Gastroesophageal sphincter (tissue), 3 donors: ENCODE measurements at regions not wholly inside any gene's neighbourhood (a gene's known extent, or its start where the extent isn't known, plus 50 kb on each side); places are given as distances from the start of the nearest gene placed in this dataset.

Experiments
- CTCF ChIP-seq, 4 experiments: fragments of 200-600 bp in 2 of 4; fragments of 450-650 bp in 2 of 4; sonication (generic) in 1 of 4; IDR thresholded peaks; one replicate each; pipeline ENCODE4 v1.5.1; 2017 to 2019; ENCODE audit warnings: antibody characterized with exemption in 4 of 4, mild to moderate bottlenecking in 2 of 4, moderate library complexity in 2 of 4
- POLR2A ChIP-seq, 2 donors: fragments of 450-650 bp; IDR thresholded peaks; one replicate each; pipeline ENCODE4 v1.6.1; 2017; ENCODE audit warnings: antibody characterized with exemption in 2 of 2, mild to moderate bottlenecking in 2 of 2, moderate library complexity in 1 of 2
- POLR2AphosphoS5 ChIP-seq: sonication (generic); formaldehyde crosslinking; IDR thresholded peaks from one replicate; pipeline ENCODE4 v1.6.1; 2017; ENCODE audit warnings: antibody characterized with exemption

GRCh38 chr4:77496457-77496856 lies 109.2 kb upstream of the CXCL13 start:
- TF ChIP-seq POLR2AphosphoS5 (no peak), CTCF (IDR thresholded peaks at IDR 0.05) (no peak), POLR2A (IDR thresholded peaks at IDR 0.05) (no peak)
